ENCODE measurements at regions not wholly inside any gene's neighbourhood (a gene's known extent, or its start where the extent isn't known, plus 50 kb on each side); places are given as distances from the start of the nearest gene placed in this dataset.

DNA sequence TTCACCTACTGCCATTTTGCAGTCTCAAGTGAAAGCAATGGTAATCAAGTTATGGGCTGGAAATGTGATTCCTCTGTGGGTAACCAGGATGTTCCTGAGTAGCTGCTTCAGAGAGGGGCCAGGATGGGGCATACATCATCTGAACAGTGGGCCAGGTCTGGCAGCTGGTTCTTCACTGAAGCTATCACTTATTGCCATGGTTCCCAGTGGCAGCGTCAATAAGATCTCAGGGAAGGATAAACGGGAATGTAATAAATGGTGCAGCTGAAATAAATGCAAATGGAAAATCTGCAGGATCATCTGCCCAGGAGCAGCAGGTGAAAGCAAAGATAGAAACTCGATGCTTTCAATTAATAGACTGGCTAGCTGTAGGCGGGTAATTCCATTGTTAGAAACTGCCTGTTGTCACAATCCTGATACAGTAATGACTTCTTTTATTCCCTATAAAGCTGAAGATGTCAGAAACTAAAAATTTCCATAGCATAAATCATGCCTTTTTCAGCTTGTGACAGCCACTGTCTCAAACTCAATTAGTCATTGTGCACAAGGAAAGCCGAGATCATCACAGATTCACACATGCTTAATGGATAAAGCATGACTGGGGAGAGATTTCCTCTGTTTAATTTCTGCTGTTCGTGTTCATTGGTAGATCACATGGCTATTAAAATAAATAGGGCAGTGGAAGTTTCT is 56.2 kb upstream of the CCDC85A start:
- Histone ChIP-seq H3K36me3 (ENCODE audit: control insufficient read depth in 2 of 4, insufficient read depth in 4 of 4, low read length in 3 of 4) (peaks cover 0 to 4% (median 3%) of the 10 kb centered on the region in 4 experiments; a peak in 1 of 8 replicates), H4K8ac (ENCODE audit: extremely low read depth, insufficient read depth, low read length) (no peak overlapping the region), H3K4ac (replicated peaks; ENCODE audit: insufficient read length, low read depth, low read length) (no peak overlapping the region), H2AK5ac (ENCODE audit: low read depth, low read length) (no peak overlapping the region), H3K4me2 (ENCODE audit: insufficient read depth in 1 of 2, low read depth in 2 of 2, low read length in 2 of 2) (no peak overlapping the region), H3K79me1 (ENCODE audit: low read depth, low read length) (no peaks in the 10 kb centered on the region; the same call in 1 of the 2 replicates), H4K5ac (ENCODE audit: insufficient read length, low read depth, low read length) (no peak overlapping the region), H3K4me3 (ENCODE audit: extremely low read depth in 1 of 4, insufficient read depth in 2 of 4, low read depth in 3 of 4, low read length in 4 of 4) (no peak overlapping the region), H4K91ac (replicated peaks; ENCODE audit: insufficient read length, low read length) (no peak overlapping the region), H3K9me3 (ENCODE audit: insufficient read depth in 2 of 2, low read depth in 1 of 2, low read length in 1 of 2) (no peaks in the 10 kb centered on the region), H2BK20ac (ENCODE audit: low read length) (no peak overlapping the region), H3K56ac (replicated peaks; ENCODE audit: insufficient read length, low read depth, low read length) (no peak overlapping the region), H3K14ac (ENCODE audit: insufficient read length) (no peak overlapping the region), H2BK12ac (ENCODE audit: low read depth, low read length) (no peak overlapping the region), H3K79me2 (ENCODE audit: control insufficient read depth in 1 of 2, insufficient read depth in 2 of 2, low read length in 2 of 2) (no peaks in the 10 kb centered on the region), H3K27me3 (replicated peaks in 1 of 4; ENCODE audit: control insufficient read depth in 3 of 4, extremely low read depth in 1 of 4, insufficient read depth in 3 of 4, low read length in 3 of 4) (peaks cover 0 to 1% (median 0%) of the 10 kb centered on the region in 4 experiments; a peak in 1 of 7 replicates), H2AFZ (ENCODE audit: low read length) (no peak overlapping the region), H2BK15ac (ENCODE audit: low read length) (no peak overlapping the region), H3K27ac (ENCODE audit: low read depth, low read length) (no peak overlapping the region), H2BK5ac (ENCODE audit: low read depth, low read length) (no peak overlapping the region), H3K23ac (ENCODE audit: insufficient read length) (no peak overlapping the region), H3K4me1 (replicated peaks in 1 of 4; ENCODE audit: control insufficient read depth in 3 of 4, insufficient read depth in 4 of 4, low read length in 3 of 4) (peaks cover 0 to 9% (median 2%) of the 10 kb centered on the region in 4 experiments; a peak in 3 of 7 replicates), H3K18ac (ENCODE audit: extremely low read depth, low read length) (no peak overlapping the region), H4K20me1 (replicated peaks in 1 of 2; ENCODE audit: control insufficient read depth in 1 of 2, insufficient read depth in 2 of 2, low read length in 2 of 2) (no peaks in the 10 kb centered on the region), H3K9ac (replicated peaks in 1 of 4; ENCODE audit: extremely low read depth in 1 of 4, low read depth in 3 of 4, low read length in 3 of 4) (no peak overlapping the region), H3K23me2 (ENCODE audit: low read depth, low read length) (no peaks in the 10 kb centered on the region), H2BK120ac (replicated peaks; ENCODE audit: low read depth, low read length) (no peak overlapping the region)
- WGBS, 2 experiments (ENCODE audit: extremely low coverage in 1 of 2, insufficient coverage in 1 of 2, insufficient read length in 1 of 2, insufficient replicate concordance in 2 of 2, low coverage in 1 of 2, low lambda C conversion rate in 2 of 2, missing lambda C conversion rate in 1 of 2): 89% methylated on average over 6 of the region's 6 CpGs; no CpG with 5 or more reads in 1 of the 2 experiments
- TF ChIP-seq SAP30 (IDR thresholded peaks at IDR 0.05; ENCODE audit: insufficient read depth, insufficient replicate concordance, low read length) (no peak), TBP (IDR thresholded peaks at IDR 0.05; ENCODE audit: low read depth, low read length) (no peak), CHD2 (IDR thresholded peaks at IDR 0.05; ENCODE audit: low read length) (no peak)
- TF ChIP-seq, protein P1, sequence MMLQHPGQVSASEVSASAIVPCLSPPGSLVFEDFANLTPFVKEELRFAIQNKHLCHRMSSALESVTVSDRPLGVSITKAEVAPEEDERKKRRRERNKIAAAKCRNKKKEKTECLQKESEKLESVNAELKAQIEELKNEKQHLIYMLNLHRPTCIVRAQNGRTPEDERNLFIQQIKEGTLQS (IDR thresholded peaks at IDR 0.05; ENCODE audit: insufficient read depth, low read depth, low read length): no peak
- ChIA-PET CTCF (ENCODE audit: partially characterized antibody) (interaction anchor here (0.8 to 1.7 kb wide), 7 partner anchors 19 to 356 kb away, joined by 3 to 4 read pairs (median 3); no protein-coding TSS in a partner anchor), POLR2A (ENCODE audit: partially characterized antibody) (interaction anchor here (1.7 kb wide), 1 partner anchor 10 kb away, joined by 3 read pairs; no protein-coding TSS in a partner anchor)
- no peak for FAIRE-seq
- DNase-seq (ENCODE audit: low read depth in 1 of 2, low spot score in 2 of 2): no peak

Data from H1 (cell line).